ENCODE measurements at regions not wholly inside any gene's neighbourhood (a gene's known extent, or its start where the extent isn't known, plus 50 kb on each side); places are given as distances from the start of the nearest gene placed in this dataset.

DNA sequence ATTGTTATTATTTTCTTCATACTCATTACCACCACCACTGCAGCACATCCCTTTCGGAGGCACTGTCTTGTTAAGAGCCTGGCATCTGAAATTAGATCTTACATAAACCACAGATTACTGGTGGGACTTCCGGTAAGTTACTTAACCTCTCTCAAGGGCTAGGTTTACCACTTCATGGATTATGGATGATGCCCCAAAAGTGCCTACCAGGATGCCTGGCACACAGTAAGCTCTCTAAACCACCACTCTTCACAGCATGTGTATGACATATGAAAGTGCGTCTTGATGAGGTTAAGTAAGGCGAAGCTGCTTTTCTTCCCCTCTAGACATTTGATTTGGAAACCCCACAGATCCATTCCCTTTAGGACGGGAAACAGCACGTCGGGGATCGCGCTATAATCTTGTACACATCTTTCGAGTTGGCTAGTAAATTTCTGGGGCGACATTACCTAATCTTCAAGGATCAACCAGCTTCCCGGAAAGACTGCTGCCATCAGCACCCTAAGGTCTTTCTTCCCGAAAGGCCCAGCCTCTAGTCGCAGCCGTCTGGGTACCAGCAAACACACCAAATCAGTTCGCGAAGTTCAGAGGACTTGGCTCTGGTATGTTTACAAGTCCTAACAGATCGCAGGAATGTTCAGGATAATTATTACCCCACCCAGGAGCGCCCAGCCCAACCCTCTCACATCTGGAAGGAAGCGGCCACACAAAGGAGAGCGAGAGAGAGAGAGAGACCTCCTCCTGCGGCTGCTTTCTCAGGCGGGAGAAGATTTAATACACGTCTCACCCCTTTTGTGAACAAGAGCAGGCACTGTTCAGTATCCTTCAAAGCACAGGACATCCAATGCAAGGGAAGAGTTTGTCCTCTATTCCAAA is 155.1 kb upstream of the FRMD4B start (continued):
- TF ChIP-seq, protein P1, sequence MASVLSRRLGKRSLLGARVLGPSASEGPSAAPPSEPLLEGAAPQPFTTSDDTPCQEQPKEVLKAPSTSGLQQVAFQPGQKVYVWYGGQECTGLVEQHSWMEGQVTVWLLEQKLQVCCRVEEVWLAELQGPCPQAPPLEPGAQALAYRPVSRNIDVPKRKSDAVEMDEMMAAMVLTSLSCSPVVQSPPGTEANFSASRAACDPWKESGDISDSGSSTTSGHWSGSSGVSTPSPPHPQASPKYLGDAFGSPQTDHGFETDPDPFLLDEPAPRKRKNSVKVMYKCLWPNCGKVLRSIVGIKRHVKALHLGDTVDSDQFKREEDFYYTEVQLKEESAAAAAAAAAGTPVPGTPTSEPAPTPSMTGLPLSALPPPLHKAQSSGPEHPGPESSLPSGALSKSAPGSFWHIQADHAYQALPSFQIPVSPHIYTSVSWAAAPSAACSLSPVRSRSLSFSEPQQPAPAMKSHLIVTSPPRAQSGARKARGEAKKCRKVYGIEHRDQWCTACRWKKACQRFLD (CRISPR knock-in tag; IDR thresholded peaks at IDR 0.05), result no peak

DNA sequence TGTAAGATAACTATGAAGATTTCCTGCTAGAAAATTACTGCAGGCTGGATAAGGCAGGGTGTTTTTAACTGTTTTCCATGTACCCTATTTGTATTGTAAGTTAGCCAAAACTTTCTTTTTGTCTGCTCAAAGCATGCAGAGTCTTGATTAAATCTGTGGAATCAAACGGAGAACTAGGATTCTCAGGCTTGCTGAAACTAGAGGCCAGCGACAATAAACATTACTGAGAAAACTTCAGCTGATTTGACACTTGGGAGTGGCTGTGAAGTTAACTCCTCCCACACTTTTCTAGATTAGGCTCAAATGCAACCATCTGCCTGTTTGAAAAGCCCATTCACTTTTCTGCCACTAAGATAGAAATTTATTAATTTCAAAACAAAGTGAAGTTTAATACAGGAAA is 153.2 kb upstream of the FRMD4B start:
- Histone ChIP-seq H3K9me1 (ENCODE audit: control insufficient read depth, insufficient read depth, low read length) (no peaks in the 10 kb centered on the region), H3K9me3 (replicated peaks; ENCODE audit: control insufficient read depth, insufficient read depth, low read depth, low read length) (no peaks in the 10 kb centered on the region), H3K4me2 (ENCODE audit: insufficient read depth, low read length) (no peak overlapping the region), H3K4me3 (no peak overlapping the region), H2AFZ (ENCODE audit: low read depth, low read length) (no peak overlapping the region), H3K27ac (ENCODE audit: extremely low read depth, low read depth, low read length) (no peak overlapping the region), H3K27me3 (ENCODE audit: control insufficient read depth in 2 of 2, insufficient read depth in 2 of 2, low read length in 2 of 2) (peaks cover 2 to 30% of the 10 kb centered on the region in 2 experiments; a peak in 3 of 5 replicates), H3K4me1 (replicated peaks in 1 of 2; ENCODE audit: control insufficient read depth in 2 of 2, insufficient read depth in 2 of 2, low read length in 2 of 2) (peaks cover 0 to 6% of the 10 kb centered on the region in 2 experiments; a peak in 1 of 5 replicates), H3K9ac (ENCODE audit: insufficient read depth in 1 of 2, low read depth in 2 of 2, low read length in 2 of 2) (no peak overlapping the region), H4K20me1 (replicated peaks; ENCODE audit: control insufficient read depth, insufficient read depth, low read length) (no peaks in the 10 kb centered on the region), H3K36me3 (ENCODE audit: control insufficient read depth, insufficient read depth, low read length) (no peaks in the 10 kb centered on the region), H3K79me2 (ENCODE audit: control insufficient read depth, insufficient read depth, low read length) (no peaks in the 10 kb centered on the region)
- TF ChIP-seq EWSR1 (IDR thresholded peaks at IDR 0.05; ENCODE audit: borderline replicate concordance, low read depth, partially characterized antibody) (no peak), KDM5B (IDR thresholded peaks at IDR 0.05; ENCODE audit: insufficient replicate concordance, low read depth, low read length) (no peak), SIRT6 (IDR thresholded peaks at IDR 0.05; ENCODE audit: low read depth, low read length) (no peak), ZNF695 (CRISPR knock-in tag; IDR thresholded peaks at IDR 0.05) (no peak), SOX6 (IDR thresholded peaks at IDR 0.05) (no peak), ZKSCAN1 (IDR thresholded peaks at IDR 0.05; ENCODE audit: low read depth, low read length) (no peak)
- TF ChIP-seq, protein P2, sequence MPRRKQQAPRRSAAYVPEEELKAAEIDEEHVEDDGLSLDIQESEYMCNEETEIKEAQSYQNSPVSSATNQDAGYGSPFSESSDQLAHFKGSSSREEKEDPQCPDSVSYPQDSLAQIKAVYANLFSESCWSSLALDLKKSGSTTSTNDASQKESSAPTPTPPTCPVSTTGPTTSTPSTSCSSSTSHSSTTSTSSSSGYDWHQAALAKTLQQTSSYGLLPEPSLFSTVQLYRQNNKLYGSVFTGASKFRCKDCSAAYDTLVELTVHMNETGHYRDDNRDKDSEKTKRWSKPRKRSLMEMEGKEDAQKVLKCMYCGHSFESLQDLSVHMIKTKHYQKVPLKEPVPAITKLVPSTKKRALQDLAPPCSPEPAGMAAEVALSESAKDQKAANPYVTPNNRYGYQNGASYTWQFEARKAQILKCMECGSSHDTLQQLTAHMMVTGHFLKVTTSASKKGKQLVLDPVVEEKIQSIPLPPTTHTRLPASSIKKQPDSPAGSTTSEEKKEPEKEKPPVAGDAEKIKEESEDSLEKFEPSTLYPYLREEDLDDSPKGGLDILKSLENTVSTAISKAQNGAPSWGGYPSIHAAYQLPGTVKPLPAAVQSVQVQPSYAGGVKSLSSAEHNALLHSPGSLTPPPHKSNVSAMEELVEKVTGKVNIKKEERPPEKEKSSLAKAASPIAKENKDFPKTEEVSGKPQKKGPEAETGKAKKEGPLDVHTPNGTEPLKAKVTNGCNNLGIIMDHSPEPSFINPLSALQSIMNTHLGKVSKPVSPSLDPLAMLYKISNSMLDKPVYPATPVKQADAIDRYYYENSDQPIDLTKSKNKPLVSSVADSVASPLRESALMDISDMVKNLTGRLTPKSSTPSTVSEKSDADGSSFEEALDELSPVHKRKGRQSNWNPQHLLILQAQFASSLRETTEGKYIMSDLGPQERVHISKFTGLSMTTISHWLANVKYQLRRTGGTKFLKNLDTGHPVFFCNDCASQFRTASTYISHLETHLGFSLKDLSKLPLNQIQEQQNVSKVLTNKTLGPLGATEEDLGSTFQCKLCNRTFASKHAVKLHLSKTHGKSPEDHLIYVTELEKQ (CRISPR knock-in tag; IDR thresholded peaks at IDR 0.05), result no peak
- TF ChIP-seq, protein P3, sequence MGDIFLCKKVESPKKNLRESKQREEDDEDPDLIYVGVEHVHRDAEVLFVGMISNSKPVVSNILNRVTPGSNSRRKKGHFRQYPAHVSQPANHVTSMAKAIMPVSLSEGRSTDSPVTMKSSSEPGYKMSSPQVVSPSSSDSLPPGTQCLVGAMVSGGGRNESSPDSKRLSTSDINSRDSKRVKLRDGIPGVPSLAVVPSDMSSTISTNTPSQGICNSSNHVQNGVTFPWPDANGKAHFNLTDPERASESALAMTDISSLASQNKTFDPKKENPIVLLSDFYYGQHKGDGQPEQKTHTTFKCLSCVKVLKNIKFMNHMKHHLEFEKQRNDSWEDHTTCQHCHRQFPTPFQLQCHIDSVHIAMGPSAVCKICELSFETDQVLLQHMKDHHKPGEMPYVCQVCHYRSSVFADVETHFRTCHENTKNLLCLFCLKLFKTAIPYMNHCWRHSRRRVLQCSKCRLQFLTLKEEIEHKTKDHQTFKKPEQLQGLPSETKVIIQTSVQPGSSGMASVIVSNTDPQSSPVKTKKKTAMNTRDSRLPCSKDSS (IDR thresholded peaks at IDR 0.05; ENCODE audit: low read depth, partially characterized antibody), result no peak
- no TSS peak for BruUV-seq (replicated peaks)
- in situ Hi-C loops (cut with MboI), result no loop called here
- intact Hi-C loops (cut with micrococcal nuclease), result no loop called here
- ChIA-PET POLR2A (no interaction called here), CTCF (ENCODE audit: low intra/inter-chr PET ratio) (no interaction called here)
- ATAC-seq (no peak), DNase-seq (ENCODE audit: extremely low read depth in 1 of 4, low spot score in 3 of 4) (no peak), FAIRE-seq (no peak)
- 6% methylated on average over 2 of the region's 2 CpGs for WGBS (ENCODE audit: insufficient coverage, low coverage, missing lambda C conversion rate)
